Adrenal gland (tissue), 9 donors: ENCODE measurements at regions not wholly inside any gene's neighbourhood (a gene's known extent, or its start where the extent isn't known, plus 50 kb on each side); places are given as distances from the start of the nearest gene placed in this dataset.

Experiments
- DNase-seq, 7 donors: peaks; one replicate each; pipeline ENCODE4 v3.0.0-alpha.2; 2019 to 2020
- H3K27ac ChIP-seq, 5 donors: fragments of 200-600 bp; sonication (generic) in 4 of 5; 1 replicate in 3 of 5; 2 replicates in 2 of 5; pipeline versions ENCODE4 v1.5.1 to v1.8.0; 2016 to 2020; ENCODE audit warnings: mild to moderate bottlenecking in 1 of 5
- H3K27me3 ChIP-seq: fragments of 200-600 bp; 2 replicates; pipeline ENCODE4 v1.8.0; 2021
- H3K36me3 ChIP-seq, 2 donors: fragments of 200-600 bp; replicated peaks in 1 of 2; 1 replicate in 1 of 2; 2 replicates in 1 of 2; pipeline versions ENCODE4 v1.5.1 to v1.8.0; 2018 to 2022
- H3K4me1 ChIP-seq, 2 donors: fragments of 200-600 bp; replicated peaks in 1 of 2; 1 replicate in 1 of 2; 2 replicates in 1 of 2; pipeline versions ENCODE4 v1.5.1 to v1.8.0; 2018 to 2021
- H3K4me3 ChIP-seq, 4 donors: fragments of 200-600 bp; sonication (generic) in 3 of 4; one replicate each; pipeline ENCODE4 v1.5.1; 2016 to 2018
- H3K9me3 ChIP-seq, 3 donors: fragments of 200-600 bp; sonication (generic) in 1 of 3; replicated peaks in 1 of 3; 1 replicate in 2 of 3; 2 replicates in 1 of 3; pipeline versions ENCODE4 v1.5.1 to v1.8.0; 2016 to 2021
- POLR2A ChIP-seq, 2 donors: fragments of 450-650 bp; IDR thresholded peaks; one replicate each; pipeline ENCODE4 v1.6.1; 2017; ENCODE audit warnings: antibody characterized with exemption in 2 of 2, mild to moderate bottlenecking in 2 of 2, moderate library complexity in 1 of 2
- WGBS, 4 donors: extraction: QIAGEN DNeasy Blood & Tissue Kit in 2 of 4; methylation state at CpG; one replicate each; pipeline versions ENCODE4 v1.1.5 to v1.1.7; 2013 to 2017; 5-methylcytosine and 5-hydroxymethylcytosine counted together
- intact Hi-C, 2 donors: fragments of 100-400 bp; cut with DNase I; formaldehyde crosslinking; loops; one replicate each; pipeline versions ENCODE4 v1.14.1 to v1.15.0; 2022 to 2023
- TF ChIP-seq, protein P1 (sequence below), 6 experiments: fragments of 450-650 bp in 4 of 6; fragments of 200-600 bp in 2 of 6; sonication (generic) in 1 of 6; IDR thresholded peaks; 1 replicate in 5 of 6; 2 replicates in 1 of 6; pipeline versions ENCODE4 v1.5.1 to v1.8.0; 2016 to 2021; ENCODE audit warnings: antibody characterized with exemption in 6 of 6, mild to moderate bottlenecking in 2 of 6, moderate library complexity in 1 of 6
- donor health status: healthy with polysubstance abuse.
- donor health status: Bipolar disorder and iron deficiency.
- donor health status: DM: yes; HTN: yes; CAD: no.
- donor health status: DM: no; HTN: no; CAD: no.
- donor health status: DM: no; HTN: no; CAD: no.

DNA sequence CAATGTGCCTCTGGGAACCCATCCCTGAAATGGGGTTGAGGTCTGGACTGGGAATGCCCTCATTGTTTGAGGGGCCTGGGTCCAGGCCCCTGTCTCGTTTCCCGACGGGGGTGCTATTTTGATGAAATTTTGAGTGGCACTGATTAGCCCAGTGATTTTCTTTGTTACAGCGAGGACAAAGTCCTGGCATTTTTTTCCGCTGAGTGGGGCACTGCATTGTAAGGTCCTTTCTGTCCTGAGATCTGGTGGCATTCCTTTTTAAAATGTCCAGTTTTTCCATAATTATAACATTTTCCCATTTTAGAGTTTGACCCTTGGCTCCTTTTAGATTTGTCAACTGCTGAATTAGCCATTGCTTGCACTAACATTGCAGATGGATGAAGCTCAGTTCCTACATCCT, 69.7 kb upstream of the INCENP start:
- intact Hi-C loops: no loop called here
- no peaks in the 10 kb centered on the region for H3K27me3 ChIP-seq
- H3K4me1 ChIP-seq: no peaks in the 10 kb centered on the region
- TF ChIP-seq, protein P1, sequence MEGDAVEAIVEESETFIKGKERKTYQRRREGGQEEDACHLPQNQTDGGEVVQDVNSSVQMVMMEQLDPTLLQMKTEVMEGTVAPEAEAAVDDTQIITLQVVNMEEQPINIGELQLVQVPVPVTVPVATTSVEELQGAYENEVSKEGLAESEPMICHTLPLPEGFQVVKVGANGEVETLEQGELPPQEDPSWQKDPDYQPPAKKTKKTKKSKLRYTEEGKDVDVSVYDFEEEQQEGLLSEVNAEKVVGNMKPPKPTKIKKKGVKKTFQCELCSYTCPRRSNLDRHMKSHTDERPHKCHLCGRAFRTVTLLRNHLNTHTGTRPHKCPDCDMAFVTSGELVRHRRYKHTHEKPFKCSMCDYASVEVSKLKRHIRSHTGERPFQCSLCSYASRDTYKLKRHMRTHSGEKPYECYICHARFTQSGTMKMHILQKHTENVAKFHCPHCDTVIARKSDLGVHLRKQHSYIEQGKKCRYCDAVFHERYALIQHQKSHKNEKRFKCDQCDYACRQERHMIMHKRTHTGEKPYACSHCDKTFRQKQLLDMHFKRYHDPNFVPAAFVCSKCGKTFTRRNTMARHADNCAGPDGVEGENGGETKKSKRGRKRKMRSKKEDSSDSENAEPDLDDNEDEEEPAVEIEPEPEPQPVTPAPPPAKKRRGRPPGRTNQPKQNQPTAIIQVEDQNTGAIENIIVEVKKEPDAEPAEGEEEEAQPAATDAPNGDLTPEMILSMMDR (IDR thresholded peaks at IDR 0.05): no peak
- TF ChIP-seq POLR2A (IDR thresholded peaks at IDR 0.05): no peak
- no peak for DNase-seq
- H3K9me3 ChIP-seq: no peaks in the 10 kb centered on the region
- no peak overlapping the region for H3K27ac ChIP-seq
- 86 to 94% (median 90%) methylated on average over 5 of the region's 5 CpGs for WGBS, 4 donors
- H3K4me3 ChIP-seq: no peak overlapping the region
- H3K36me3 ChIP-seq: no peaks in the 10 kb centered on the region

DNA sequence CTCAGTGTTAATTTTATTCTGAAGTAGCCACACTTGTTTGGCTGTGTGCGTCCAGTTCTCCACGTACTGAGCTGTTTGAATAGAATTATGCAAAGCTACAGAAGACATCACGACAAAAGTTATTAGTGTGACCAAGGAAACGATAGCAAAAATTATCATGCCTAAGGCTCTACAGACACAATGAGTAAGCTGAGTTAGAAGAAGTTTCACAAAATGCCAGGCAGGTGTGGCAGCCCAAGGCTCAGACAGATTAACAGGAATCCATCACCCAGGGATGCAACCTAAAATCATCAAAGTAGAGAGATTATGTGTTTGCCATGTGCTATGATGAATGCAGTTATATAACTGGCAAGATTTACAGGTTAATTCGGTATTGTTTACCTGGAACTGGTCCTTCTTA, 73.1 kb upstream of the INCENP start:
- intact Hi-C loops: no loop called here
- TF ChIP-seq POLR2A (IDR thresholded peaks at IDR 0.05): no peak
- TF ChIP-seq, protein P1 (IDR thresholded peaks at IDR 0.05): no peak
- DNase-seq: no peak
- Histone ChIP-seq H3K4me1 (no peaks in the 10 kb centered on the region), H3K36me3 (no peaks in the 10 kb centered on the region), H3K4me3 (no peak overlapping the region), H3K27ac (no peak overlapping the region), H3K27me3 (no peaks in the 10 kb centered on the region), H3K9me3 (no peaks in the 10 kb centered on the region)
- WGBS, 4 donors: 83 to 86% (median 85%) methylated on average over 5 of the region's 5 CpGs

DNA sequence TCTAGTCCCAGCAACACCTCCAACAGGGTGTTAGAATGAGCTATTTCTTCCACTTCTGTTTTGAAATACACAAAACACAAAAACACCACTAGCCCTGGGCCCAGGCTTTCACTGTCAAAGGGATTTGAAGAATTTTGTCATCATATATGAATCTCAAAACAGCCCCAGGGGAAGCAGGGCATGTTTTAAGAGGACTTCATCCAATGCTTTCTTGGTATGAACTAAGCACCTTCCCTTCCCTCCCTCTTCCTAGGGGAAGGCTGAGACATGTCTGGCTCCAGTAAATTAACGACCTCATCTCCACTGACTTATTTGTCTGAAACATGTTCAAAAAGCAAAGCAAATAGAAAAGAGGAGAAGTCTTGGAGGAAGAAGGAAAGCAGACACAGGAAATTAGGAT, 75.7 kb upstream of the INCENP start:
- intact Hi-C loops: no loop called here
- DNase-seq: no peak
- no peaks in the 10 kb centered on the region for H3K36me3 ChIP-seq
- H3K4me1 ChIP-seq: no peaks in the 10 kb centered on the region
- H3K27ac ChIP-seq: no peak overlapping the region
- no peaks in the 10 kb centered on the region for H3K27me3 ChIP-seq
- TF ChIP-seq, protein P1 (IDR thresholded peaks at IDR 0.05): no peak
- no peak for TF ChIP-seq POLR2A (IDR thresholded peaks at IDR 0.05)
- no peaks in the 10 kb centered on the region for H3K9me3 ChIP-seq
- no peak overlapping the region for H3K4me3 ChIP-seq
- whole genome bisulfite sequencing, 4 donors: 54 to 76% (median 65%) methylated on average over 1 of the region's 1 CpG

DNA sequence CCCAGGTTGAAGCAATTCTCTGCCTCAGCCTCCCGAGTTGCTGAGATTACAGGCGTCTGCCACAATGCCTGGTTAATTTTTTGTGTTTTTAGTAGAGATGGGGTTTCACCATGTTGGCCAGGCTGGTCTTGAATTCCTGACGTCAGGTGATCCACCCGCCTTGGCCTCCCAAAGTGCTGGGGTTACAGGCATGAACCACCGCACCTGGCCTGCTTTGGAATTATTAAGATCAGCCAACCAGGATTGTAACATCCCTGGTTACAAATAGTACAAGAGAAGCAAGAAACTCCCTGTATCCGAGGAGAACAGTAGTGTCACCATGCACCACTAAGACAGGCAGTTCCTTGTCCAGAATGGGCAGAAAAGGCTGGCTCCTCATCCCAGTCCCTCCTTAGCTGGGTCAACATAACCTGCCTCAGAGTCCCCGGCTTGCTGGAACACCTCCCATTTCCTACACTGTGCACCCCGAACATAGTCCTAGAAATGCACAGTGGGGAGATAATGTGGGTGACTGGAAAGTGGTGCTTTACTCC, 77.2 kb upstream of the INCENP start:
- DNase-seq: no peak
- intact Hi-C loops: no loop called here
- Histone ChIP-seq H3K4me3 (no peak overlapping the region), H3K27me3 (no peaks in the 10 kb centered on the region), H3K36me3 (no peaks in the 10 kb centered on the region), H3K4me1 (no peaks in the 10 kb centered on the region), H3K9me3 (no peaks in the 10 kb centered on the region), H3K27ac (no peak overlapping the region)
- WGBS, 4 donors: 86 to 93% (median 90%) methylated on average over 8 of the region's 8 CpGs
- TF ChIP-seq, protein P1 (IDR thresholded peaks at IDR 0.05): no peak
- no peak for TF ChIP-seq POLR2A (IDR thresholded peaks at IDR 0.05)
